ENCODE measurements at regions not wholly inside any gene's neighbourhood (a gene's known extent, or its start where the extent isn't known, plus 50 kb on each side); places are given as distances from the start of the nearest gene placed in this dataset.

DNA sequence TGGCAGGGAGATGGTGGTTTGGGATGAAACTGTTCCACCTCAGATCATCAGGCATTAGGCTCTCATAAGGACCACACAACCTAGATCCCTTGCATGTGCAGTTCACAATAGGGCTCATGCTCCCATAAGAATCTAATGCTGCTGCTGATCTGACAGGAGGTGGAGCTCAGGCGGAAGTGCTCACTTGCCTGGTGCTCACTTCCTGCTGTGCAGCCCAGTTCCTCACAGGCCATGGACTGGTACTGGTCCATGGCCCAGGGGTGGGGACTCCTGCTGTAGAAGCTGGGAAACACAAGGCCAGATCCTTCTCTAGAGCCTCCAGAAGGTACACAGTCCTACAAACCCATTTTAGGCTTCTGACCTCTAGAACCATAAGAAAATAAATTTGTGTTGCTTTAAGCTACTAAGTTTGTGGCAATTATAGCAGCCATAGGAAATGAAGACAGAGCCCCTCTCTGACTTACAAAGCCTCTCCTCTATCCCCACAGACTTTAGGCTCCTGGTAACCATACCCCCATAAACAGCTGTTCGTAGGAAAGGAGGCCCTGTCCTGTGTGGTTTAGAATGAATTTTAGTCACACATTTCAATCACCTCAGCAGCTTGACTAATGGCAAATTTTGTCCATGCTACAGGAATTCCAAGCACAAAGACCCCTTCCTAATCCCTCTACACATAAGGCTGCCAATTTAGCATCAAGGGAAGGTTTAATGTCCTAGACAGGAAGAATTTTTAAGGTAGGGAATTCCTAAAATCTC, 206.1 kb upstream of the PHYHIPL start:
- DNase-seq (ENCODE audit: low read depth, low spot score): no peak

DNA sequence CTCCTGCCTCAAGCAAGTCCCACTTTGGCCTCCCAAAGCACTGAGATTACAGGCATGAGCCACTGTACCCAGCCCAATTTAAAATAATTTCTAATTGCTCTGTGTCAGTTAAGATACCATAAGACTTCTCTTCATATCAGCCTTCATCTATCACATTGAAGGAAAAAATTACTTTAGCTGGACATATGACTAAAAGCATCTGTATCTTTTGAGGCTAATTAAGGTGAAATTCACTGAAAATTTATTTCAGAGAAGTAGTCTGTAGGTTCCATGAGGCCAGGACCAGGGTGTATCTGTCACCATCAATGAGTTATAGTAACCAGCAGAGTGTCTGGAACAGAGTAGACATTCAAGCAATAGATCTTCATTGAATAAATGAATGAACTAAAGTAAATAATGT, 205.2 kb upstream of the PHYHIPL start:
- no peak for DNase-seq (ENCODE audit: low read depth, low spot score)

DNA sequence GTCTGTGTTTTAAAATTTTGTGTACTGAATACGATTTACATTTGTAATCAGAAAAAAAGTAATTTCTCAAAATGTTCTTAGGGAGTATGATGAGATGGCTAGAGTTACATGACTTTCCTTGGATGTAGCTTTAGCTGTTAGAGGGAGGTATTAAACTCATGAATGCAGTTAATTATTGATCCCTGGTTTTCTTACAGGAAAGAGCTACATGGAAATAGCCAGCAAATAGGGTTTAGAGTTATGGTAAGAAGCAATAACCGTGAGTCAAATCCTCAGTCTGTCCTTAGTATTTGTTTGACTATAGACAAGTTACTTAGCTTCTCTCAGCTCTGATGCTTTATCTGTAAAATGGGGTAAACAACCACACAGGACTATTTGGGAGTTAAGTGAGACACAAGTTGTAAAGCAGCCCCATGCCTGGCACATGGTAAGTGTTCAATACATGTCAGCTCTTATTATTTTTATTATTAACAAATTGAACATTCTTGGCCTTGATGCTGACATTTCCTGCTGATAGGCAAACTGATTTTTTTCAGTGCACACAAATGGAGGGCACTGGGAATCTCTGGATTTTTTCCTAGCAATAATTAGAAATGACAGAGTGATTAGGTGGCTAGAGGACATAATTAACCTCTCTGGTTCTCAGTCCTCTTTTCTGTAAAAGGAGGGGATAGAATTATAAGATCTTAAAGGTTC, 204.5 kb upstream of the PHYHIPL start:
- DNase-seq (ENCODE audit: low read depth, low spot score): no peak

DNA sequence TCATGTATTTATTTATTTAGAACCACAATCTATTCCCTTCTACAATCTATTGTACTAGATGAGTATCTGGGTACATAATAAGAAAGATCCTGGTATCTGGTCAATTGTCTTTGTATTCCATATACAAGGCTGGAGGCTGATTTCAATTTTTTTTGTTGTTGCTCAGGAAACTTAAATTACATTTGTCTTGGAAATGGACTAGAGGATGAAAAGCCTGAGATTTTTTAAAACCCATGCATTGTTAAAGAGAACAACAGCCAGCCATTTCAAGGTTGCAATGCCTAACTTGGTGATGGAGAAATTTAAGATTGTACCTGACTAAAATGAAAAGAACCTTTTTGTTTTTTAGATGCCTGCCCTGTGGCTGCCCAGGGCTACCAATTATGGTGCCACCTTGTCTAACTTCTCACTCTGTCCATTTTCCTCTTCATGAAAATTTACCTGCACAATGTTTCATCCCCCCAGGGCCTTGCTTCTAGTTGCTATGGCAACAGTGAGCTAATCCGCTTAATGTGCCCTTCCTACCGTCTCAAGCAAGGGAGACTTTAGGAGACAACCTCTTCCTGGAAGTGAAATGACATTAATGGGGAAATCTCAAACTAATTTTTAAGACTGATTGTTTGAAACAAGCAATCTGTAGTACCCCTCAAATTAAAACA, 203.7 kb upstream of the PHYHIPL start:
- no peak for DNase-seq (ENCODE audit: low read depth, low spot score)

DNA sequence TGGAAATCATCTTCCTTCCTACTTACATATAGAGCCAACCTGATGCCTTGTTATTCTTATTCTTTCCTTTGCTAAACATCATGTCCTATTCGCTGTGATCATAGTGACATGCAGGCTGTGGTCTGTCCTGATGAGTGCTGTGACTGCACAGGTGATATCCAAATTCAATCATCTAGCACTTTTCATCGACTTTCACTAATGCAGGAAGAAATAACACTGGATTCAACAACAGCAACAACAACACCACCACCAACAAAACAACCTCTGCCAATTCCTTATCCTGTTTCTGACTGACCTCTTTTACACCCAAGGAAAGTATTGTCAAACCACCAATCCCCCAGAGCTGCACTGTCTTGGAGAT, 203.2 kb upstream of the PHYHIPL start:
- no peak for DNase-seq (ENCODE audit: low read depth, low spot score)

DNA sequence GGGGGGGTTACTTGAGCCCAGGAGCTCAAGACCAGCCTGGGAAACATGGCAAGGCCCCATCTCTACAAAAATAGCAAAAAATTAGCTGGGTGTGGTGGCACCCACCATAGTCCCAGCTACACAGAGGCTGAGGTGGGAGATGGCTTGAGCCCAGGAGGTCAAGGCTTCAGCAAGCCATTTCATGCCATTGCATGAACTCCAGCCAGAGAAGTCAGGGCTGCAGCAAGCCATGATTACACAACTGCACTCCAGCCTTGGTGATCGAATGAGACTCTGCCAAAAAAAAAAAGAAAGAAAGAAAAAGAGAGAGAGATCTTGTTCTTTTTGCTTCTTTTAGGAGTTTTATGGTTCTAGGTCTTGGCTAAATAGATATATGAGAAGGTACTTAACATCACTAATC, 200.2 kb upstream of the PHYHIPL start:
- no peak for DNase-seq (ENCODE audit: low read depth, low spot score)

DNA sequence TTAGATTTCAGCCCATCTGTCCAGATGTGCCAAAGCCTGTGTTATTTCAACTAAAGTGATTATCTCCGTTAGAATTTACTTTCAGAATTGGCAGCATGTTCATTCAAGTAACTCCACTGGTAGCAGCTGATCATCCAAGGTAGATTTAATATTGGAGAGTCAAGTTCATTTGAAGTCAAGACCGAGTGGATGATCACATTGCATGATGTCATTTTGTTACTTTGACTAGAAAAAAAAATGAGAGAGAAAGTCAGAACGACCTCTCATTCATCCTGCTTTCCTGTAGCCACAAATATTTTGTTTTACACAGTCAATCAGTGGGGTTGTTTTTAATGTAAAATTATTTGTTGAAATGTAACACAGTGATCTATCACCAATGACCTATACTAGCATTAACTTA, 196.7 kb upstream of the PHYHIPL start:
- DNase-seq (ENCODE audit: low read depth, low spot score): no peak

DNA sequence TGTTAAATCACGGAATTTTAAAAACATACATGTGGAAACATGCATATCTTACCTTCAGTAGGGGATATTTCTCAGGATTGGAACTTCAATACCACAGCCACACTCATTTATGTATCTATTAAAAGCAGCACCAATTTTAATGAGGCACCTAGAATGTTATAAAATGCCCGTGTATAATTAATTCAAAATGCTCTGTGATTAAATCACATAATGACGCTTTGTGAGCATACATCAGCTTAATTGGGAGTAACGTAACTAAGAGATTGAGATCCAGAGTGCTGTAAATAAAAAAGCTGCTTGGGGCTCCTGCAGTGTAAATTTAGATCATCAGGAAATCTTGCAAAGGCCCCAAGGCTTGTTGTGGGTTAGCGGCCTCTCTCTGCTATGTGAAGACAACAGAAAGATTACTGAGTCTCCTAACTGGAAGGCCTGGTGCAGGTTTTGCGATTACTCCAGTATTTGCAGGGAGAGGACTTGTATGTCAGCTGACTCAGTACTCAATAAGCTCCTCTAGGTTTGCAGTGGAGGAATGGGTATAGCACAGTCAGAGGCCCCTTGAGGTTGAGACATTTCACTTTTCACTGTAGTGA, 195.5 kb upstream of the PHYHIPL start:
- DNase-seq (ENCODE audit: low read depth, low spot score): no peak

DNA sequence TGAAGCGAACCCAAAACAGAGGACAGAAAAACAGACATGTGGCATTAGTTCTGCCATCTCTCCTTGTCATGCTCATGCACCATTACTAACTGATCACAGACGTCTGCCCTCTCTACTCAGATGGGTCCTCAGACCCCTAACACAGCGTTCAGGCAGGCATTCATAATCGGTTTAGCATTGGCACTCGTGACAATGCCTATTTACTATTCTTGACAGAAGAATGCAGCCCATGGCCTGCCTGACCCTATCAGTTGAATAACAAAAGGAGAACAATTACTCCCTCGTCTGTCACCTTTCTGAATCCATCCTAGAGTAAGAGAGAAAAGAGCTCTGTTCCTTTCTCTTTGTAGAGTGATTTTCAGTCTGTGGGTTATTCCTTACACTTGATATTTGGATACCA, 194.6 kb upstream of the PHYHIPL start:
- no peak for DNase-seq (ENCODE audit: low read depth, low spot score)

DNA sequence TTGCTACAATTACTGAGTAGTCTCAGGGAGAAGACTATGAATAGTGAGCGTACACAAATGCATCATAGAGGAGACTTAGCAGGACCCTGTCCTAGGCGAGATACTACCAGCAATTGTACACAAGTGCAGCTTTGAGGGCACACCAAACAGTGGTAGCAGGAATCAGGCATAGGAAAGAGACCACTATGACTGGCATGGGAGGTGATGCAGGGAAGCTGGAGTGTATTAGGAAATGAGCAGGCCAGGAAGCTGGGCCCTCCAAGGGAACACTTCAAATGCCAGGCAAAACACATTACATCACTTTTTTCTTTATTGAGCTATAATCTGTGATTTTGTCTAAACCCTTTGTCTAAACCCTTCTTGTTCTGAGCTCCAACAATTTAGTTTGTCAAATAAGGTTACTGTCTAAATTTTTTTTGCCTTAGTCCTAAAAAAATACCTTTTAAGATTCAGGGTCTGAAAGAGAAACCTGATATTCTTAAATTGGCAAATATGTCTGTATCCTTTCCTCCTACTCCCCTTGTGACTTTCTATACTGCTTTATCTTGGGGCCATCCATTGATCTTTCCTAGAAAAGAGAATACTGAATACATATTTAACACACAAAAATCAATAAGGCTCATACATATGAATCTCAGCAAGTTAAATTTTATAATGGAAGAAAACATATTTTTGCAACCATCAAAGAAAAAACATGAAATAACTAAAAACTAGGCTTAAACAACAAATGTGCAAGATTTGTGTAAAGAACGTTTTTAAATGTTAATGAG, 193.8 kb upstream of the PHYHIPL start:
- peak; percentile 44 for DNase-seq (ENCODE audit: low read depth, low spot score)

DNA sequence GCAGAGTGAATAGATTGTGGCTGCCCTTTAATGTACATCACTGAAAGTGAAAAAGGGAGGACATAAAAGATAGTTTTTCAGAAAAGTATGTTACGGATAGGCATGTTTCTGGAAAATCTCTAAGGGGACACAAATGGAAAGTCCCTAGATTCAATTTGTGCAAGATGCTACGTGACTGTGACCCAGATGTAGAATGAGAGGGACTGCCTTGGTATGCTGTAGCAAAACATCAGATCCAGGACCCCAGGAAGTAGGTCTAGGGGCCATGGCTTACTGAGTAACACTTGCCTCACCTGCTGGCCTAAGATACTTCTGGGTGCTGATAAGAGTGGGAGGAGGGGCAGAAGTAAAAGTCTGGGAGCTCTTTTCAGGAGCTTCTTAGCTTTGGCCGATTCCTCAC, 191.2 kb upstream of the PHYHIPL start:
- no peak for DNase-seq (ENCODE audit: low read depth, low spot score)

DNA sequence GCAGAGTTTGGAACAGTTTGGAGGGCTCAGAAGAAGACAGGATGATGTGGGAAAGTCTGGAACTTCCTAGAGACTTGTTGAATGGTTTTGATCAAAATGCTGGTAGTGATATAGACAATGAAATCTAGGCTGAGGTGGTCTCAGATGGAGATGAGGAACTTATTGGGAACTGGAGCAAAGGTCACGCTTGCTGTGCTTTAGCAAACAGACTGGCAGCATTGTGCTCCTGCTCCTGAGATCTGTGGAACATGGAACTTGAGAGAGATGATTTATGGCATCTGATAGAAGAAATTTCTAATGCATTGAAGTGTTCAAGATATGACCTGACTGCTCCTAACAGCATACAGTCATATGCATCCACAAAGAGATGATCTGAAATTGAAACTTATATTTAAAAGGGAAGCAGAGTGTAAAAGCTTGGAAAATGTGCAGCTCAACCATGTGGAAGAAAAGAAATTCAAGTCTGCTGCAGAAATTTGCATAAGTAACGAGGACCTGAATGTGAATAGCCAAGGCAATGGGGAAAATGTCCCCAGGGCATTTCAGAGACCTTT, 186.9 kb upstream of the PHYHIPL start:
- no peak for DNase-seq (ENCODE audit: low read depth, low spot score)

DNA sequence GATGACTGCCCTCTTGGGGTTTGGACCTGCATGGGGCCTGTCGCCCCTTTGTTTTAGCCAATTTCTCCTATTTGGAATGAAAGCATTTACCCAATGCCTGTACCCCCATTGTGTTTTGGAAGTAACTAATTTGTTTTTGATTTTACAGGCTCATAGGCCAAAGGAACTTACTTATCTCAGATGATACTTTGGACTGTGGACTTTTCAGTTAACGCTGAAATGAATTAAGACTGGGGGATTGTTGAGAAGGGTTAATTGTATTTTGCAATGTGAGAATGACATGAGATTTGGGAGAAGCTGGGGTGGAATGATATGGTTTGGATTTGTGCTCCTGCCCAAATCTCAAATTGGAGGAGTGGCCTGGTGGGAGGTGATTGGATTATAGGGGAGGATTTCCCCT, 185.8 kb upstream of the PHYHIPL start:
- no peak for DNase-seq (ENCODE audit: low read depth, low spot score)

DNA sequence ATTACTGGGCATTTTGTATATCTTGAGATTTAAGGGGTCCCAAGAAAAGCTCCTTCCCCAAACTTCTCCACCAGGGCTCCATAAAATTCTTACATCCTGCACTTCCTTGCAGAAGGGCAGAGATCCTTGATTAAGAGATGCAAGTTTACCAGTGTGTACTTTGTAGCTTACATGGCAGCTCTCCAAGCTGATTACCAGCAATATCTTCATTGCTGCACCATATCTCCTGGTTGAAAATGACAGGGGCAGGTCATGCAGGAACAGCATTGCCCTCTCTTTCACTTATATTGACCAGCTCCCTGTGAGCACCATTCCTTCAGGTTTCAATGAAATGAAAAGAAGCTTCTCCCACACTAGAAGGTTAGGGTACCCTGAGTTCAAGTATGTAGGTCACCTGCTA, 184.6 kb upstream of the PHYHIPL start:
- no peak for DNase-seq (ENCODE audit: low read depth, low spot score)

DNA sequence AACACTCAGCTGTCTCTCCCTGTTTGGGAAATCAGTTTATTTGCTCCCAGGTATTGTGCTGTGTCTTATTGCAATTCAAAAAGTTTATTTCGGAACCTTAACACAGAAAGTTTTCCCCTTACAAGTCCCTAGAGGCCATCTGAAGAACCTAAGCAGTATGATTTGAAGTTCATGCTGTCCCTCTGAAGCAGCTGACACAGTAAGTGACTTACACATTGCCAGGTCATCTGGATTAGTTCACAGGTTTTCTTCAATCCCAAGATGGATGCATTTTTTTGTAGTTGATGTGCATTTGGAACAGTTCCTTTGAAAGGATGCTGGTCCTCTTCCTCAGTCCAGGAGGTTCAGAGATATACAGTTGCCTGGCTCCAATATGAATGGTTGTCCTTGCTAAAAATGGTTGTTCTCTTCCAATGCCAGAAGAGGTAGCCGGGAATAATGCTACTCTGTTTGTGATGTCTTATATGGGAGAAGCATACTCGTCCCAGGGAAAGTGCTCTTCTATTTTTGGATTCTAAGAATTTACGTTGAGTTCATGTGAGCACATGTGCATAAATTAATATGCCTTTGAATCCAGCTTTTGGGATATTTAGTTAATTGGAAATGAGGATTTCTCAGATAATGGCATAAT, 183.5 kb upstream of the PHYHIPL start:
- DNase-seq (ENCODE audit: low read depth, low spot score): no peak

DNA sequence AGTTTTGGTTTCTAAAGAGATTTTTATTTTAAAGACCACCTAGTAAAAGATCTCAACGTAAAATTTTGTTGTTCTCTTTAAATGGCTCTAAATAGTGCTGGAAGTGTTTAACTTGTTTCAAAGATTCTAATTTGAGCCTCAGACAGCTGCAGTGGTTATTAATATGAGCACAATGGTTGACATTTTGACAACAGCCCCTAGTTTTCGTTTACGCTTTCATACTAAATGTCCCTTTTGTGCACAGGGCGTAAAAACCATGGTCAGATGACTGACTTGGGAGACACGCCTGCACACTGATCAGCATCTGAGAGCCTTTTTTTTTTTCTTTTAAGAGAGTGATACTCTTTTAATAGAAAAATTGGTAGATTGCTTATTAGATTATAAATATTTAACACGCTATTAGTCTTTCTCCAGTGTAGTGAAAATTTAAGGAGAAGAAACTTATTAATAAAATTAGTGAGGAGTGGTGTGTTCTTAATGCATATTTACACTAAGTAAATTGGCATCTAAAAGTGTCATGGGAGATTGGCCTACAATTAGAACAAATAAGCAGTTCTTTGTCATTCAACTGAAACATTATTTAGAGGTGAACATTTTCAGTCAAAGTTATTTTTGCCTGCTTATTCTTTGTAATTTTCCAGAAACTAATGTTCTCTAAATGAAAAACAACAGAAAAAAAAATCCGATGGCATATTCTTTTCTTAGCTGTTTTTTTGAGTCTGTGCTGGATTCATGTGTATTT, 182.8 kb upstream of the PHYHIPL start:
- DNase-seq (ENCODE audit: low read depth, low spot score): no peak

DNA sequence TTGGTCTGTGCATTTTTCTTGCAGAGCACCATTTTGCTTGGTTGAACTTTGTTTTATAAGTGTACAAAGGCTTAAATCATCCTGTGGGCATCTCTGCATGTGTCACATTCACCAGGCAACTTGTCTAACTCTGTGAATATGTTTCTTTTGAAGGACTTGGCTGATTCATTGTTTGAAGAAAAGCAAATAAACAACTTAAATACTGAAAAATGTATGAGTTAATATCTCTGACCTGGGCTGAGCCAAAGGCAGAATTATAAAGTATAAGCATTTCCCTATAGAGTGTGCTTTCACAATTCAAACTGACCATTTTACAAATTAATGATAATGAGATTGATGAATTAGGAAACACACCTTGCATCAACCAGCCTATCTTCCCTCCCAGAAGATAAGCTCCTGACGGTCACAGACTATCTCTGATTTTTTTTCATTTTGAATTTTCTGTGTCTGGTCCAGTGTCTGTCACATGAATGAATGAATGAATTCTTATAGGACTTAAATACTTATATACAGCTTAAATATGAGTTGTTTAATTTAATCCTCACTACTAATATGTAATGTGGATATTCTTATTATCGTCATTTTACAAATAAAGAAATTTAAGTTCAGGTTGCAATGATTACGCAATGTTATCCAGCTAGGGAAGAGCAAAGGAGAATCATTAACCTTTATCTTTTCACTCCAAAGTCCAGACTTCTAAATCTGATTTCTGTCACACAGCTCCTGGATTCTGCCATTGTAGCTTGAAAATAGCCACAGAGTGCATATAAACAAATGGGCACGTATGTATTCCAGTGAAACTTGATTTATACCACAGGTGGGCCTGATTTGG, 182.0 kb upstream of the PHYHIPL start:
- peak; percentile 33 for DNase-seq (ENCODE audit: low read depth, low spot score)

DNA sequence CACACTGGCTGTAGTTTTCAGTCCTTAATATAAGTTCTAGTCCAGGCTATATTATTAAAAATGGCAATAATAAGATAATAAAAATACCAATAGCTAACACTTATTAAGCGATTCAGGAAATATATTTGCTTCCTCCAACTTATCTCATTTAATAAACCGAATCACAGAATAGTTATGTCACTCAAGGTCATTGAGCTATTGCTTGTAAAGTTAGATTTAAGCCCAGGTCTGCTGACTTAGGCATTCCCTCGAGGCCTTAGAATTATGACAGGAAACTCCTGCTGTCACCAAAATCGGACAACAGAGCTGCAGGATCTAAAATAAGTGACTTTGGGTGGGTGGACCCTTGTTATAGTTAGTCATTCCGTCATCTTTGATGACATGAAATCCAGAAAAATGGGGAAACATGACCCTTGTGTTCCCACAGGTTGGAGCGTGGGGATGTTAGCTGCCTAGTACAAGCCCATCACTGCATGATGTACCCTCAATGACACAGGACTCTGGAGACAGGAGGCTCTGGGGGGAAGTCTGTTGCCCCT, 181.3 kb upstream of the PHYHIPL start:
- DNase-seq (ENCODE audit: low read depth, low spot score): no peak

DNA sequence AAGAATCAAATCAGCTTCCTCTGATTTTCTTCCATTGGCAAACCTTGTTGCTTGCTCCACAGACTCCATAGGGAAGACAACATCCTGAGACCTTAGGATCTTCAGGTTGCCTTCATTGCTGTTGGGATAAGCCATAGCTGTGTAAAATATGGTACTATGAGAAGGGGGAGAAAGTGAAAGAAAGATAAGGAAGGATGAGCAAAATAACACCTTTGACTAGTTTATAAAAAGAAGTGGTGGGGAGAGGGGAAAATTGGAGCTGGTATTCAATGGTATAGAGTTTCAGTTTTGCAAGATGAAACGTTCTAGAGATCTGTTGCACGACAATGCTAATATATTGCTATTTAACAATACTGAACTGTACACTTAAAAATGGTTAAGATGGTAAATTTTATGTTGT, 180.4 kb upstream of the PHYHIPL start:
- no peak for DNase-seq (ENCODE audit: low read depth, low spot score)
